HG02840 (cell line): ENCODE measurements at regions not wholly inside any gene's neighbourhood (a gene's known extent, or its start where the extent isn't known, plus 50 kb on each side); places are given as distances from the start of the nearest gene placed in this dataset.

ENCODE experiments used
- ATAC-seq: cut with Tn5 transposase; IDR thresholded peaks from one replicate; pipeline ENCODE4 v1.9.1; 2021; ENCODE audit warnings: mild to moderate bottlenecking, moderate library complexity, moderate number of reproducible peaks; ENCODE audit not compliant: unreplicated experiment, low FRiP score

- ATAC-seq, result no peak
These were observed 339.9 kb downstream of the KCNS3 start for GRCh38 chr2:18218160-18218933.

GRCh38 chr2:18214936-18215335 is 336.5 kb downstream of the KCNS3 start:
- ATAC-seq, result no peak

GRCh38 chr2:18213986-18214385 is 335.5 kb downstream of the KCNS3 start:
- ATAC-seq, result no peak

GRCh38 chr2:18209934-18210639 is 331.6 kb downstream of the KCNS3 start:
- ATAC-seq, result no peak

GRCh38 chr2:18208956-18209355 is 330.5 kb downstream of the KCNS3 start:
- ATAC-seq, result no peak

GRCh38 chr2:18200771-18201170 is 322.3 kb downstream of the KCNS3 start:
- no peak for ATAC-seq

- ATAC-seq, result no peak
These were observed 320.2 kb downstream of the KCNS3 start for GRCh38 chr2:18198677-18199076.

- no peak for ATAC-seq
These were observed 315.7 kb downstream of the KCNS3 start for GRCh38 chr2:18194161-18194560.

GRCh38 chr2:18186816-18187613 is 308.5 kb downstream of the KCNS3 start:
- ATAC-seq, result no peak

GRCh38 chr2:18182861-18183260 is 304.4 kb downstream of the KCNS3 start:
- no peak for ATAC-seq

- no peak for ATAC-seq
These were observed 302.4 kb downstream of the KCNS3 start for GRCh38 chr2:18180912-18181311.

GRCh38 chr2:18180031-18180610 is 301.7 kb downstream of the KCNS3 start:
- ATAC-seq, result no peak

- peak; percentile 95 for ATAC-seq
These were observed 300.4 kb downstream of the KCNS3 start for GRCh38 chr2:18178736-18179349.

GRCh38 chr2:18176679-18177215 is 298.3 kb downstream of the KCNS3 start:
- no peak for ATAC-seq

- no peak for ATAC-seq
These were observed 294.1 kb downstream of the KCNS3 start for GRCh38 chr2:18172607-18173006.

- no peak for ATAC-seq
These were observed 293.0 kb downstream of the KCNS3 start for GRCh38 chr2:18171191-18172139.

- ATAC-seq, result no peak
These were observed 292.2 kb downstream of the KCNS3 start for GRCh38 chr2:18170642-18171041.

- ATAC-seq, result no peak
These were observed 291.4 kb downstream of the KCNS3 start for GRCh38 chr2:18169893-18170175.
